NCI-H748 (cell line): ENCODE measurements at regions not wholly inside any gene's neighbourhood (a gene's known extent, or its start where the extent isn't known, plus 50 kb on each side); places are given as distances from the start of the nearest gene placed in this dataset.
A peak's percentile ranks its signal among the peaks of the same experiment; 100 is the strongest.

Source experiments
- DNase-seq: peaks from one replicate; lab custom pipeline; 2025; ENCODE audit not compliant: unreplicated experiment; lab: John Stamatoyannopoulos, UW

DNA sequence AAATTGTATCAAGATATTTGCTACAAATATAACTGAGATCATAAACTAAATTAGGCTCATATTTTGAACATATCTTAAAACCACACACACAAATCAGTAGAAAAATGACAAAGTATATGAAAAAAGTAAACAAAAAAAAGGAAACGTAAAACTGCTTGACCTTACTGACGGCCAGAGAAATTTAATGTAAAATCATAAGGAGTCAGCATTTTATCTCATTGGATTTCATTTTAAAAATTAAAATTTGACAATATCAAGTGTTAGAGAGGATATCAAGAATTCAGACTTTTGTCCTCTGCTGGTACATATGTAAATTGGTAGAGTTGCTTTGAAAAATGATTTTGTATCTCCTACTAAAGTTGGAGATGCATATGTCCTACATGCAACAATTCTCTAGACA lies 209.2 kb upstream of the ZC3H15 start:
- DNase-seq, result no peak

DNA sequence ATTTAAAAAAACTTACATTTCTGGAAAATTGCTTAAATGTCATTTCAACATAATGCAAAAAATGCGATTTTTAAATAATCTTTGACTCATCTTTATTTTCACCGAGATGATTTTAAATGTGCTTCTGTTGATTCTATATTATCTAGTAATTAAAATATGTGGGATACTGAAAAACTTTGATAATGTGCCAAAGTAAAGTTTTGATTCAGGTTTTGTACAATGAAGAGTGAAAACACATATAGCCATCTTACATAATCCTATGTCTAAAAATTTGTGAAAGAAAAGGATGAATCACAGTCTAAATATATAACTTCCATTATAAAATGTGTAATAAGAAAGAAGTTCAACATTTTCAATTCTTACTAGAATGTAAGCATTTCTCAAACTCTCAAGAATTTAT lies 204.3 kb upstream of the ZC3H15 start:
- no peak for DNase-seq

DNA sequence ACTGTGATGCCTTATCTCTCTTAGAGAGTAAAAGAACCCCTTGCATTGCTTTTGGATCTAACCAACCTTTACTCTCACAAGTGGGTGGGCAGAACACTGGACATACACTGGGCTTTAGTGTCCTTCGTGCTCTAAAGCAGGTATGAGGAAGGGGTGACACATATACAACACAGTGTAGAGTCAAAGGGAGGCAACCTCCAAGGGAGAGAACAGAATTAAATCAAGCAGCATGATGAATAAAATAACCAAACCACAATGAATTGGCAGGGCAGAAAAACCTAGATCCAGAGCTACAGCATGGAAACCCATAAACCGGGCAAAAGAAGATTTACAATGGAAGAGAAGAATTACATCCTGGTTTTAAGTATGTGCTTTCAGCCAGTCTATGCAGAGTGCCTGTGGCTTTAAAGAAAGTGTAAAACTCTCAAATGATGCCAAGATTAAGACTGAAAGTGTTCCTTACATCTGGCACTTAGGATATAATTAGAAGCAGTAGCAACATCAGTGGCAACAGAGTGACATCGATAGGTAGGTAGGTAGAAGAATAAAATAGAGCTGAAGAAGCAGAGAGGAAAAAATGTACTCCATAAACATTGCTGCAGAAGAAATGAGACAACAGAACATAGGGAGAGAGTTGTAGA lies 191.7 kb upstream of the ZC3H15 start:
- DNase-seq, result no peak

DNA sequence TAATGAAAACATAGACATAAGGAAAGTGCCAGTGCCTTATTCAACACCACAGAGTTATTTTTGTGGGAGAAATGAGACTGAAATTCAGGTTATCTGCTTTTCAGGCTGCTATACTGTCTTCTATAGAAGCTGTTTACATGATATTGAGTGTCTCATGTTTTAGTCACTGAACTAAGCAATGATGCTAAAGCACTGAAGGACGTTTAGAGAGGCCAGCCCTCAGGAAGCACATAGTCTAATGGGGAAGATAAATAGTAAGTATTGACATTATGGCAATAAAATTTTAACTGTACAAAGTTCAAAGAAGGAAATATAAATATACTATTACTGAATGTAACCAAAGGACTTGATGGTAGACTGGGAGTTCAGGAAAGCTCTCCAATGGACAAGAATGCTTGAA lies 186.4 kb upstream of the ZC3H15 start:
- no peak for DNase-seq

GRCh38 chr2:186302263-186302662 lies 183.8 kb upstream of the ZC3H15 start:
- DNase-seq, result peak; percentile 20

- DNase-seq, result no peak
These were observed 183.0 kb upstream of the ZC3H15 start for GRCh38 chr2:186303091-186303490.

- no peak for DNase-seq
These were observed 182.0 kb upstream of the ZC3H15 start for GRCh38 chr2:186304064-186304463.

- DNase-seq, result no peak
These were observed 179.3 kb upstream of the ZC3H15 start for GRCh38 chr2:186306754-186307153.

- DNase-seq, result peak; percentile 38
These were observed 178.2 kb upstream of the ZC3H15 start for GRCh38 chr2:186307871-186308270.

GRCh38 chr2:186308347-186308746 lies 177.7 kb upstream of the ZC3H15 start:
- no peak for DNase-seq

- no peak for DNase-seq
These were observed 176.2 kb upstream of the ZC3H15 start for GRCh38 chr2:186309901-186310300.

- no peak for DNase-seq
These were observed 167.0 kb upstream of the ZC3H15 start for GRCh38 chr2:186319105-186319504.

DNA sequence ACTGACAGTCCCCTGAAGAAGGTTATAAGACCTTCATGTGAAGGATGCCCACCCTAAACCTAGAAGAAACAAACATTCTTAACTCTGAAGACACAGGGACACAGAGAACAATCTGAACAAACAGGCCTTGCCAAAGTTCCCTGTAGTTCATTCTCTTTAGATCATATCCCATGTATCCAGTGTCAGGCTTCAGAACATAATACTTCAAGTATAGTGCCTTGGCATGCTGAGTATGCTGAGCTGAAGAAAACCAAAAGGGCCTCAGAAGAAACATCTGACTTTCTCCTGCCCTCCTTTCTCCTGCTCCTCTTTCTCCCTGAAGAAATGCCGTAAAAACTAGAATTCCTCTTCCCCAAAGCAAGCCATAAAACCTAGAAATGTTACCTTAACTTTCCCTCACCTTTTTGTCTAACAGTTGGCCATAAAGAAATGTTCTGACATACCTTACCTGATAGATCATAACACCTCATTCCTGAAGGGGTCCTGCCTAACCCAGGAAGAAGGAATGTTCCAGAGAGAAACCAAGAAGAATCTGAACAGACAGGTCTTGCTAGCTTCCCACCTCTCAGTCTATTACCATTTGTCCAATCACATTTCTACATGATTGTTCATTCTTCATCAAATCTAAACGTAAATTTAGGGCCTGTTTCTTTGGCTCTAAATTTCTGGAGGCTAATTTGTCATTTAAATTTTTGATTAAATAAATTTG lies 160.1 kb upstream of the ZC3H15 start:
- DNase-seq, result no peak

- no peak for DNase-seq
These were observed 158.7 kb upstream of the ZC3H15 start for GRCh38 chr2:186327251-186327868.

DNA sequence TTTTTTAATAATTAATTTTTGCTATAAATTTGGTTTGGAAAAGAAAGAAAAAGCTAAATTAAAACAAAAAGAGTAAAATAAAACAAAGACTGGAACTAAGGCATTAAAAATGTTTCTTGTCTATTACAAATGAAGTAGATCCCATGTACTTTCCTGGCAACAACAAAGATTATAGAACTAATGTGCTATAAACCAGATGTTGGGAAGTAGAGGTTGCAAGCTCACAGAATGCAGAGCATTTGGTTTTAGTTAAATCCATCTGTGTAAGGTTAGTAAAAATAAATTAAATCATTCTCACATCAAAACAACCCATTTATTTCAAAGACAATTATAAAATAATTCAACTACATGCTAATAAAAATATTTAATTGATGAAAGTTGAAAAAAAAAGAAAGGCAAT lies 157.2 kb upstream of the ZC3H15 start:
- no peak for DNase-seq

DNA sequence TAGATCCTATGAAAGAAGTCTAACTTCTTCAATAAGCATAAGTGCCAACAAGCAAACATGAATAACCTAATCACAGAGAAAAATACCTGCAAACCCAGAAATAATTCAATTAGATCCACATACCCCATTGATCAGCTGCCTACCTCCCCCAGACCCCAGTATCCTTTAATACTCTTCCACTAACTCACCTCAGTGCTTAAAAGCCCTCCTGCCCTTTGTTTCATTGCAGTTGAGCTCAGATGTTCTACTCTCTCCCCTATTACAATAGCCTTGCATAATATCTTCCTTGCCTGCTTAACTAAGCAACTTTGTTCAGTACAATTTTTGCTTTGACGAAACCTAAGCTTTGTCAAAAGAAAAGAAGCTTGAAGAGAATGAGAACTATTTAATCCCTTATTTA lies 156.0 kb upstream of the ZC3H15 start:
- no peak for DNase-seq

GRCh38 chr2:186339716-186340115 lies 146.3 kb upstream of the ZC3H15 start:
- no peak for DNase-seq

DNA sequence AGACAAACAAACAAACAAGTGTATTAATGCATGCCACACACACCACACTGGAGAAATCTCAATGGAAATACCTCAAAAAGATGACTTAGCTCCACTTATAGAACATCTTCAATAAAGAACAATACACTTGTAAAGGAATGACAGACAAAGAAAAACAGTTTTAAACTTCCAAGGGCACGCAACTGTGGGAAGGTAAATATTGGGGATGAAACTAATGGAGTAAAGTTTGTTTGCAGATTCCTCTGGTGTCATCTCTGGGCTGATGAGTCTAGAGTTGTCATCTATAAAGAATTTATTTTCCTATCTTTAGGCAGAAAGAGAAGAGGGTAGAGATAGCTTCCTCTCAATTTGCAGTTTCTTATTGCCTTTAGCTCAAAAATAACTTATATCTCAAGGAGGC lies 144.0 kb upstream of the ZC3H15 start:
- DNase-seq, result no peak

GRCh38 chr2:186345745-186346144 lies 140.3 kb upstream of the ZC3H15 start:
- no peak for DNase-seq

GRCh38 chr2:186346216-186346615 lies 139.8 kb upstream of the ZC3H15 start:
- DNase-seq, result no peak

DNA sequence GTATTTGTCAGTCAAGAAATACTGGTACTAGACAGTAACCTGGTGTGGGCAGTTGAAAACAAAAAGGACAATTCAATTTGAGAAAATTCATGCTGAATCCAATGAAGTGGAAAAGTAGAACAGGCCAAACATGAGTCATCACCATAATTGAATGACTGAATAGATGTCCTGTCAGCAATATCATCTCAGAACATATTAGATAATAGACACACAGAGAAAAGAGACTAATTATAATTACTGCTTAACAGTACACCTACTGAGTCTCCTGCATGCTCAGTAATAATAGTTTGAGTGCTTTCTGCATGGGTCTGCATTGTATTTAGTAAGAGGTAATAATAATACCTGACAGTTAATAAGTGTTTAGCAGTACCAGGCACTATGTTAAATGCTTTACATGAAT lies 138.6 kb upstream of the ZC3H15 start:
- DNase-seq, result peak; percentile 93

- peak; percentile 16 for DNase-seq
These were observed 137.9 kb upstream of the ZC3H15 start for GRCh38 chr2:186348200-186348599.
